ENCODE measurements at regions not wholly inside any gene's neighbourhood (a gene's known extent, or its start where the extent isn't known, plus 50 kb on each side); places are given as distances from the start of the nearest gene placed in this dataset.

- DNase-seq, result no peak
Measured at GRCh38 chr4:180207921-180208320, 2035.3 kb upstream of the TENM3 start.

GRCh38 chr4:180217070-180217469 is 2026.1 kb upstream of the TENM3 start:
- DNase-seq, result no peak

- DNase-seq, result no peak
Measured at GRCh38 chr4:180219080-180219479, 2024.1 kb upstream of the TENM3 start.

- no peak for DNase-seq
Measured at GRCh38 chr4:180225977-180226376, 2017.2 kb upstream of the TENM3 start.

- DNase-seq, result no peak
Measured at GRCh38 chr4:180234730-180235129, 2008.5 kb upstream of the TENM3 start.

- DNase-seq, result no peak
Measured at GRCh38 chr4:180240670-180241069, 2002.5 kb upstream of the TENM3 start.

- DNase-seq, result no peak
Measured at GRCh38 chr4:180253419-180253818, 1989.8 kb upstream of the TENM3 start.

- DNase-seq, result no peak
Measured at GRCh38 chr4:180261346-180261745, 1981.9 kb upstream of the TENM3 start.

GRCh38 chr4:180280076-180280475 is 1963.1 kb upstream of the TENM3 start:
- DNase-seq, result no peak

GRCh38 chr4:180280726-180281297 is 1962.4 kb upstream of the TENM3 start:
- no peak for DNase-seq

- DNase-seq, result no peak
Measured at GRCh38 chr4:180281724-180282123, 1961.5 kb upstream of the TENM3 start.

GRCh38 chr4:180284267-180284666 is 1958.9 kb upstream of the TENM3 start:
- DNase-seq, result no peak

- no peak for DNase-seq
Measured at GRCh38 chr4:180285796-180286195, 1957.4 kb upstream of the TENM3 start.

- DNase-seq, result no peak
Measured at GRCh38 chr4:180292339-180292738, 1950.9 kb upstream of the TENM3 start.

GRCh38 chr4:180296036-180296599 is 1947.1 kb upstream of the TENM3 start:
- no peak for DNase-seq

GRCh38 chr4:180304321-180304720 is 1938.9 kb upstream of the TENM3 start:
- DNase-seq, result no peak

GRCh38 chr4:180310616-180311015 is 1932.6 kb upstream of the TENM3 start:
- DNase-seq, result no peak

- DNase-seq, result no peak
Measured at GRCh38 chr4:180314972-180315371, 1928.2 kb upstream of the TENM3 start.

GRCh38 chr4:180330521-180330920 is 1912.7 kb upstream of the TENM3 start:
- DNase-seq, result no peak

GRCh38 chr4:180333162-180333561 is 1910.0 kb upstream of the TENM3 start:
- DNase-seq, result no peak

GRCh38 chr4:180335566-180335965 is 1907.6 kb upstream of the TENM3 start:
- no peak for DNase-seq

- DNase-seq, result no peak
Measured at GRCh38 chr4:180336494-180337090, 1906.6 kb upstream of the TENM3 start.

- DNase-seq, result no peak
Measured at GRCh38 chr4:180341926-180342325, 1901.3 kb upstream of the TENM3 start.

- no peak for DNase-seq
Measured at GRCh38 chr4:180350901-180351300, 1892.3 kb upstream of the TENM3 start.

- no peak for DNase-seq
Measured at GRCh38 chr4:180356766-180357165, 1886.4 kb upstream of the TENM3 start.
